Left lung (tissue), 4 donors: ENCODE measurements at regions not wholly inside any gene's neighbourhood (a gene's known extent, or its start where the extent isn't known, plus 50 kb on each side); places are given as distances from the start of the nearest gene placed in this dataset.

Source experiments
- ATAC-seq: fragments of 200-7000 bp; cut with Tn5 transposase; one replicate; pipeline ENCODE4 v1.9.1; 2020; ENCODE audit warnings: moderate library complexity
- DNase-seq, 4 donors: peaks; one replicate each; pipeline ENCODE4 v3.0.0-alpha.2; 2013 to 2020
- H3K27ac ChIP-seq, 2 donors: fragments of 200-600 bp; sonication (generic) in 1 of 2; one replicate each; pipeline versions ENCODE4 v1.5.0 to v1.8.0; 2020 to 2021
- H3K27me3 ChIP-seq, 2 donors: fragments of 200-600 bp; sonication (generic) in 1 of 2; one replicate each; pipeline versions ENCODE4 v1.5.0 to v1.8.0; 2020 to 2021
- H3K36me3 ChIP-seq, 2 donors: fragments of 200-600 bp; sonication (generic) in 1 of 2; one replicate each; pipeline versions ENCODE4 v1.5.0 to v1.8.0; 2020 to 2021
- H3K4me1 ChIP-seq, 2 donors: fragments of 200-600 bp; one replicate each; pipeline ENCODE4 v1.8.0; 2021
- H3K4me3 ChIP-seq, 2 donors: fragments of 200-600 bp; sonication (generic) in 1 of 2; one replicate each; pipeline versions ENCODE4 v1.5.0 to v1.8.0; 2020 to 2021; ENCODE audit warnings: mild to moderate bottlenecking in 1 of 2
- H3K9me3 ChIP-seq, 2 donors: fragments of 200-600 bp; sonication (generic) in 1 of 2; one replicate each; pipeline versions ENCODE4 v1.5.0 to v1.8.0; 2020 to 2021
- intact Hi-C, 2 donors: fragments of 100-400 bp; cut with DNase I; formaldehyde crosslinking; loops; one replicate each; pipeline versions ENCODE4 v1.11.2 to v1.14.2; 2022
- TF ChIP-seq, protein P1 (sequence below), 2 donors: fragments of 200-600 bp; sonication (generic) in 1 of 2; IDR thresholded peaks; one replicate each; pipeline versions ENCODE4 v1.5.0 to v1.8.0; 2021; ENCODE audit warnings: antibody characterized with exemption in 2 of 2
- donor health status: DM: no; HTN: yes; CAD: no.
- donor health status: DM: no; HTN: no; CAD: no.

GRCh38 chr16:64309398-64310110 is 812.3 kb downstream of the CDH11 start:
- Histone ChIP-seq H3K9me3 (peaks cover 0 to 6% of the 10 kb centered on the region in 2 donors), H3K4me3 (no peak overlapping the region), H3K4me1 (no peaks in the 10 kb centered on the region), H3K36me3 (no peaks in the 10 kb centered on the region), H3K27ac (no peak overlapping the region), H3K27me3 (no peaks in the 10 kb centered on the region)
- TF ChIP-seq, protein P1, sequence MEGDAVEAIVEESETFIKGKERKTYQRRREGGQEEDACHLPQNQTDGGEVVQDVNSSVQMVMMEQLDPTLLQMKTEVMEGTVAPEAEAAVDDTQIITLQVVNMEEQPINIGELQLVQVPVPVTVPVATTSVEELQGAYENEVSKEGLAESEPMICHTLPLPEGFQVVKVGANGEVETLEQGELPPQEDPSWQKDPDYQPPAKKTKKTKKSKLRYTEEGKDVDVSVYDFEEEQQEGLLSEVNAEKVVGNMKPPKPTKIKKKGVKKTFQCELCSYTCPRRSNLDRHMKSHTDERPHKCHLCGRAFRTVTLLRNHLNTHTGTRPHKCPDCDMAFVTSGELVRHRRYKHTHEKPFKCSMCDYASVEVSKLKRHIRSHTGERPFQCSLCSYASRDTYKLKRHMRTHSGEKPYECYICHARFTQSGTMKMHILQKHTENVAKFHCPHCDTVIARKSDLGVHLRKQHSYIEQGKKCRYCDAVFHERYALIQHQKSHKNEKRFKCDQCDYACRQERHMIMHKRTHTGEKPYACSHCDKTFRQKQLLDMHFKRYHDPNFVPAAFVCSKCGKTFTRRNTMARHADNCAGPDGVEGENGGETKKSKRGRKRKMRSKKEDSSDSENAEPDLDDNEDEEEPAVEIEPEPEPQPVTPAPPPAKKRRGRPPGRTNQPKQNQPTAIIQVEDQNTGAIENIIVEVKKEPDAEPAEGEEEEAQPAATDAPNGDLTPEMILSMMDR (IDR thresholded peaks at IDR 0.05), result no peak
- intact Hi-C loops, result no loop called here
- DNase-seq (no peak), ATAC-seq (no peak)

DNA sequence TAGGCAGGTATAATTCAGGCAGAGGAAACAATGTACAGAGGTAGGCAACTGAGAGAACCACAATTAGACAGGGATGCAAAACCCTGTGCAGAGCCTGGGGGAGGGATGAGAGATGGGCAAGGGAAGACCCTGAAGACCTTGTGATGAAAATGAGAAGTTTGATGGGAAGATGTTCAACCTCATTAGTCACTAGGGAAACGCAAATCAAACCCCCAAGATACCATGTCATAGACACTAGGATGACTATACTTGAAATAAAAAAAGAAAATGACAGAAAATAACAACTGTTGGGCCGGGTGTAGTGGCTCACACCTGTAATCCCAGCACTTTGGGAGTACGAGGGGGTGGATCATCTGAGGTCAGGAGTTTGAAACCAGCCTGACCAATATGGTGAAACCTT is 813.1 kb downstream of the CDH11 start:
- no peaks in the 10 kb centered on the region for H3K27me3 ChIP-seq
- ATAC-seq (no peak), DNase-seq (no peak)
- H3K4me3 ChIP-seq, result no peak overlapping the region
- intact Hi-C loops, result no loop called here
- TF ChIP-seq, protein P1 (IDR thresholded peaks at IDR 0.05), result no peak
- H3K9me3 ChIP-seq, result peaks cover 0 to 6% of the 10 kb centered on the region in 2 donors
- H3K27ac ChIP-seq, result no peak overlapping the region
- no peaks in the 10 kb centered on the region for H3K36me3 ChIP-seq
- no peaks in the 10 kb centered on the region for H3K4me1 ChIP-seq

GRCh38 chr16:64307431-64307830 is 814.4 kb downstream of the CDH11 start:
- DNase-seq (no peak), ATAC-seq (no peak)
- intact Hi-C loops, result no loop called here

GRCh38 chr16:64305663-64306062 is 816.2 kb downstream of the CDH11 start:
- intact Hi-C loops, result no loop called here
- DNase-seq (no peak), ATAC-seq (no peak)
- H3K9me3 ChIP-seq, result peaks cover 0 to 8% of the 10 kb centered on the region in 2 donors
- no peaks in the 10 kb centered on the region for H3K4me1 ChIP-seq
- no peaks in the 10 kb centered on the region for H3K27me3 ChIP-seq
- H3K27ac ChIP-seq, result no peak overlapping the region
- TF ChIP-seq, protein P1 (IDR thresholded peaks at IDR 0.05), result no peak
- H3K36me3 ChIP-seq, result no peaks in the 10 kb centered on the region
- H3K4me3 ChIP-seq, result no peak overlapping the region

More at GRCh38 chr16:64307431-64307830, 814.4 kb downstream of the CDH11 start:
- H3K4me3 ChIP-seq, result no peak overlapping the region
- no peaks in the 10 kb centered on the region for H3K27me3 ChIP-seq
- no peaks in the 10 kb centered on the region for H3K4me1 ChIP-seq
- H3K27ac ChIP-seq, result no peak overlapping the region
- TF ChIP-seq, protein P1 (IDR thresholded peaks at IDR 0.05), result no peak
- peaks cover 0 to 6% of the 10 kb centered on the region in 2 donors for H3K9me3 ChIP-seq
- no peaks in the 10 kb centered on the region for H3K36me3 ChIP-seq

- Histone ChIP-seq H3K4me1 (no peaks in the 10 kb centered on the region), H3K27ac (no peak overlapping the region), H3K4me3 (no peak overlapping the region), H3K27me3 (no peaks in the 10 kb centered on the region), H3K36me3 (no peaks in the 10 kb centered on the region), H3K9me3 (peaks cover 0 to 5% of the 10 kb centered on the region in 2 donors)
- no peak for ATAC-seq
- TF ChIP-seq, protein P1 (IDR thresholded peaks at IDR 0.05), result no peak
- intact Hi-C loops, result no loop called here
- DNase-seq, result no peak
These were observed 816.9 kb downstream of the CDH11 start for GRCh38 chr16:64304951-64305350.
